OCI-LY1 (cell line): ENCODE measurements at regions not wholly inside any gene's neighbourhood (a gene's known extent, or its start where the extent isn't known, plus 50 kb on each side); places are given as distances from the start of the nearest gene placed in this dataset.

Source experiments
- CTCF ChIP-seq: fragments of 200-600 bp; sonication (generic), shearing (Covaris generic); IDR thresholded peaks from 2 replicates; pipeline ENCODE4 v1.5.1; 2017; ENCODE audit warnings: mild to moderate bottlenecking, antibody characterized with exemption, low read length, moderate library complexity, mixed read lengths
- EZH2 ChIP-seq: fragments of 200-600 bp; sonication (generic), shearing (Covaris generic); IDR thresholded peaks from 2 replicates; pipeline ENCODE4 v1.8.0; 2017; ENCODE audit warnings: borderline replicate concordance, mixed run types, mild to moderate bottlenecking, antibody characterized with exemption, low read length, moderate library complexity, mixed read lengths

GRCh38 chr11:69208190-69209037 lies 52.7 kb downstream of the SMIM38 start:
- TF ChIP-seq CTCF (no peak), EZH2 (no peak)
